Fibroblast of the conjunctiva (primary cell): ENCODE measurements at regions not wholly inside any gene's neighbourhood (a gene's known extent, or its start where the extent isn't known, plus 50 kb on each side); places are given as distances from the start of the nearest gene placed in this dataset.

Experiments
- DNase-seq: peaks from one replicate; pipeline ENCODE4 v3.0.0-alpha.2; 2010; ENCODE audit warnings: low read depth

GRCh38 chr4:30600246-30601017 lies 119.7 kb upstream of the PCDH7 start:
- peak; percentile 10 for DNase-seq

- no peak for DNase-seq
Measured at GRCh38 chr4:30601070-30601865, 118.9 kb upstream of the PCDH7 start.

GRCh38 chr4:30605616-30606190 lies 114.5 kb upstream of the PCDH7 start:
- no peak for DNase-seq

- no peak for DNase-seq
Measured at GRCh38 chr4:30610361-30610760, 109.8 kb upstream of the PCDH7 start.

GRCh38 chr4:30614771-30615170 lies 105.4 kb upstream of the PCDH7 start:
- no peak for DNase-seq

GRCh38 chr4:30616942-30617646 lies 103.1 kb upstream of the PCDH7 start:
- no peak for DNase-seq

GRCh38 chr4:30617836-30618235 lies 102.3 kb upstream of the PCDH7 start:
- DNase-seq: no peak

GRCh38 chr4:30619679-30620078 lies 100.5 kb upstream of the PCDH7 start:
- no peak for DNase-seq

- no peak for DNase-seq
Measured at GRCh38 chr4:30620711-30621110, 99.5 kb upstream of the PCDH7 start.

- no peak for DNase-seq
Measured at GRCh38 chr4:30630431-30630830, 89.7 kb upstream of the PCDH7 start.

- DNase-seq: no peak
Measured at GRCh38 chr4:30632751-30633150, 87.4 kb upstream of the PCDH7 start.

- DNase-seq: no peak
Measured at GRCh38 chr4:30641345-30641744, 78.8 kb upstream of the PCDH7 start.

- no peak for DNase-seq
Measured at GRCh38 chr4:30642567-30642966, 77.6 kb upstream of the PCDH7 start.

- DNase-seq: no peak
Measured at GRCh38 chr4:30653291-30653690, 66.9 kb upstream of the PCDH7 start.

GRCh38 chr4:30656828-30657227 lies 63.3 kb upstream of the PCDH7 start:
- DNase-seq: no peak

- DNase-seq: no peak
Measured at GRCh38 chr4:30667919-30668318, 52.2 kb upstream of the PCDH7 start.

- no peak for DNase-seq
Measured at GRCh38 chr4:30670206-30670605, 50.0 kb upstream of the PCDH7 start.
